H9 (cell line): ENCODE measurements at regions not wholly inside any gene's neighbourhood (a gene's known extent, or its start where the extent isn't known, plus 50 kb on each side); places are given as distances from the start of the nearest gene placed in this dataset.

Experiments
- DNase-seq: peaks from one replicate; pipeline ENCODE4 v3.0.0-alpha.2; 2017
- H2AFZ ChIP-seq: one replicate; pipeline ENCODE4 v1.6.1; 2013; ENCODE audit warnings: mild to moderate bottlenecking, low read length, control low read depth, moderate library complexity
- H2AK5ac ChIP-seq: 2 replicates; pipeline ENCODE4 v1.6.1; 2013; ENCODE audit warnings: low read length, control low read depth, mixed read lengths; ENCODE audit not compliant: insufficient read length
- H2BK120ac ChIP-seq: one replicate; pipeline ENCODE4 v1.6.1; 2013; ENCODE audit warnings: low read depth, mild to moderate bottlenecking, low read length, control low read depth, inconsistent platforms; ENCODE audit not compliant: poor library complexity, severe bottlenecking
- H2BK12ac ChIP-seq: 2 replicates; pipeline ENCODE4 v1.6.1; 2013; ENCODE audit warnings: low read length, control low read depth, mixed read lengths, low read depth; ENCODE audit not compliant: insufficient read length
- H2BK15ac ChIP-seq: 2 replicates; pipeline ENCODE4 v1.6.1; 2013; ENCODE audit warnings: low read depth, low read length, control low read depth
- H2BK20ac ChIP-seq: one replicate; pipeline ENCODE4 v1.6.1; 2013; ENCODE audit warnings: low read depth, mild to moderate bottlenecking, low read length, control low read depth, inconsistent platforms; ENCODE audit not compliant: poor library complexity, severe bottlenecking
- H2BK5ac ChIP-seq: 2 replicates; pipeline ENCODE4 v1.6.1; 2013; ENCODE audit warnings: low read length, control low read depth, mixed read lengths; ENCODE audit not compliant: insufficient read length
- H3K14ac ChIP-seq: 2 replicates; pipeline ENCODE4 v1.6.1; 2013; ENCODE audit warnings: low read length, control low read depth; ENCODE audit not compliant: insufficient read depth
- H3K18ac ChIP-seq: 2 replicates; pipeline ENCODE4 v1.6.1; 2013; ENCODE audit warnings: low read depth, mild to moderate bottlenecking, mixed read lengths, low read length, control low read depth; ENCODE audit not compliant: insufficient read length
- H3K23ac ChIP-seq: 2 replicates; pipeline ENCODE4 v1.6.1; 2013; ENCODE audit warnings: low read length, control low read depth, mixed read lengths, low read depth; ENCODE audit not compliant: insufficient read length
- H3K23me2 ChIP-seq: 2 replicates; pipeline ENCODE4 v1.6.1; 2013; ENCODE audit warnings: low read depth, mild to moderate bottlenecking, mixed read lengths, low read length, control low read depth; ENCODE audit not compliant: insufficient read length, poor library complexity, severe bottlenecking
- H3K27ac ChIP-seq: 2 replicates; pipeline ENCODE4 v1.5.1; 2013; ENCODE audit warnings: low read length, control low read depth, mixed read lengths, low read depth; ENCODE audit not compliant: insufficient read length
- H3K27me3 ChIP-seq: 2 replicates; pipeline ENCODE4 v1.6.1; 2013; ENCODE audit warnings: low read length, control low read depth, inconsistent platforms; ENCODE audit not compliant: insufficient read depth
- H3K4ac ChIP-seq: 2 replicates; pipeline ENCODE4 v1.6.1; 2013; ENCODE audit warnings: low read depth, mild to moderate bottlenecking, control low read depth, inconsistent platforms, low read length, moderate library complexity
- H3K4me1 ChIP-seq: 2 replicates; pipeline ENCODE4 v1.6.1; 2013; ENCODE audit warnings: low read length, control low read depth, inconsistent platforms; ENCODE audit not compliant: insufficient read depth
- H3K4me2 ChIP-seq: 2 replicates; pipeline ENCODE4 v1.6.1; 2013; ENCODE audit warnings: low read length, control low read depth, mixed read lengths; ENCODE audit not compliant: insufficient read length, insufficient read depth
- H3K56ac ChIP-seq: 2 replicates; pipeline ENCODE4 v1.6.1; 2013; ENCODE audit warnings: low read depth, mild to moderate bottlenecking, mixed read lengths, low read length, control low read depth; ENCODE audit not compliant: insufficient read length
- H3K79me1 ChIP-seq: 2 replicates; pipeline ENCODE4 v1.6.1; 2013; ENCODE audit warnings: low read depth, mild to moderate bottlenecking, moderate library complexity, low read length, control low read depth, inconsistent platforms; ENCODE audit not compliant: insufficient read depth, poor library complexity, severe bottlenecking
- H3K79me2 ChIP-seq: 2 replicates; pipeline ENCODE4 v1.6.1; 2013; ENCODE audit warnings: low read length, control low read depth, inconsistent platforms; ENCODE audit not compliant: insufficient read depth
- H3K9ac ChIP-seq: 2 replicates; pipeline ENCODE4 v1.6.1; 2013; ENCODE audit warnings: low read length, control low read depth, mixed read lengths; ENCODE audit not compliant: insufficient read length; ENCODE audit errors: extremely low read depth
- H3K9me3 ChIP-seq: one replicate; pipeline ENCODE4 v1.6.1; 2013; ENCODE audit warnings: low read depth, low read length, inconsistent platforms; ENCODE audit not compliant: control insufficient read depth
- H3T11ph ChIP-seq: one replicate; pipeline ENCODE4 v1.6.1; 2013; ENCODE audit warnings: mild to moderate bottlenecking, low read length, control low read depth, inconsistent platforms
- H4K20me1 ChIP-seq: one replicate; pipeline ENCODE4 v1.6.1; 2013; ENCODE audit not compliant: control insufficient read depth, insufficient read length, insufficient read depth
- H4K5ac ChIP-seq: 2 replicates; pipeline ENCODE4 v1.6.1; 2013; ENCODE audit warnings: low read depth, mild to moderate bottlenecking, mixed read lengths, low read length, control low read depth; ENCODE audit not compliant: insufficient read length
- H4K8ac ChIP-seq: replicated peaks from 2 replicates; pipeline ENCODE4 v1.6.1; 2013; ENCODE audit warnings: low read length, control low read depth, mixed read lengths, low read depth; ENCODE audit not compliant: insufficient read length
- H4K91ac ChIP-seq: 2 replicates; pipeline ENCODE4 v1.6.1; 2013; ENCODE audit warnings: low read depth, mild to moderate bottlenecking, moderate library complexity, mixed read lengths, low read length, control low read depth; ENCODE audit not compliant: insufficient read length
- H3K27ac Mint-ChIP-seq, 3 experiments: 2 replicates in 2 of 3; 3 replicates in 1 of 3; pipeline ENCODE4 v1.8.0; 2020 to 2021; ENCODE audit warnings: mixed read lengths in 3 of 3, mild to moderate bottlenecking in 1 of 3, moderate library complexity in 1 of 3
- H3K27me3 Mint-ChIP-seq: 2 replicates; pipeline ENCODE4 v1.8.0; 2021; ENCODE audit warnings: low read depth, mild to moderate bottlenecking, moderate library complexity, mixed read lengths
- H3K36me3 Mint-ChIP-seq, 3 experiments: 2 replicates in 2 of 3; 3 replicates in 1 of 3; pipeline ENCODE4 v1.8.0; 2020 to 2021; ENCODE audit warnings: low read depth in 3 of 3, mixed read lengths in 3 of 3; ENCODE audit not compliant: insufficient read depth in 1 of 3
- H3K4me1 Mint-ChIP-seq, 2 experiments: 2 replicates each; pipeline ENCODE4 v1.8.0; 2020; ENCODE audit warnings: mixed read lengths in 2 of 2
- H3K4me3 Mint-ChIP-seq, 2 experiments: 2 replicates in 1 of 2; 3 replicates in 1 of 2; pipeline ENCODE4 v1.8.0; 2020 to 2021; ENCODE audit warnings: mild to moderate bottlenecking in 2 of 2, mixed read lengths in 2 of 2, moderate library complexity in 1 of 2
- H3K9me3 Mint-ChIP-seq, 2 experiments: 2 replicates in 1 of 2; 3 replicates in 1 of 2; pipeline ENCODE4 v1.8.0; 2020; ENCODE audit warnings: mild to moderate bottlenecking in 2 of 2, mixed read lengths in 2 of 2, moderate library complexity in 1 of 2
- WGBS: extraction: QIAGEN DNeasy Blood & Tissue Kit; methylation state at CpG from one replicate; pipeline ENCODE4 v1.1.7; 2013; ENCODE audit warnings: missing lambda C conversion rate, low lambda C conversion rate, mixed read lengths; ENCODE audit not compliant: insufficient read length; ENCODE audit errors: extremely low coverage; 5-methylcytosine and 5-hydroxymethylcytosine counted together
- TF ChIP-seq, protein P1 (sequence below): fragments of 200-600 bp; sonication (generic); conservative IDR thresholded peaks from 3 replicates; pipeline ENCODE4 v1.8.0; 2021; ENCODE audit warnings: antibody characterized with exemption, mild to moderate bottlenecking

DNA sequence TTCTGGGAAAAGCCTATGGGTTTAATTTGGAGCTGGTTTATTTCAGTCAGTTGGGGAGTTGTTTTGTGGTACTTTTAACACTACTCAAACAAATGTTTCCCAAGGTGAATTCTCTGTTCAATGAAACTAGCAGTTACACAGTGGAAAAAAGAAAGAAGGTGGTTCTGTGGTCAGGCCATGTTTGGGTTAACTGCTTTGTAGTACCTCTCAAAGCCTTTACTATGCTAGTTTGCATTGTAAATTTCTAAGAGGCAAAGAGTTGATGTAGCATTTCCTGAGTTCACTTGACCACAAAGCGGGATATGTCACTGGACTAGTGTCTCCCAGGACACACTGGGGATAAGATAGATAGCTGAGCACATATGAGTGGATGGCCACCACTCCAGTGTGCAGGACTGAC lies 145.4 kb downstream of the KIF20B start:
- H3K23me2 ChIP-seq: no peaks in the 10 kb centered on the region
- no peak for DNase-seq
- H3K27me3 Mint-ChIP-seq: peaks cover 3% of the 10 kb centered on the region; the same call in 1 of the 2 replicates

More for the DNA sequence above, 145.4 kb downstream of the KIF20B start:
- Histone ChIP-seq H3T11ph (no peak overlapping the region), H2BK15ac (no peak overlapping the region), H3K4me2 (no peak overlapping the region), H3K56ac (no peak overlapping the region), H2BK5ac (no peak overlapping the region), H3K18ac (no peak overlapping the region), H3K4me1 (peaks cover 8% of the 10 kb centered on the region; the same call in 1 of the 2 replicates), H2BK12ac (no peak overlapping the region), H3K27ac (no peak overlapping the region), H2BK120ac (no peak overlapping the region), H4K5ac (no peak overlapping the region), H4K8ac (no peak overlapping the region), H3K4ac (no peak overlapping the region), H2AK5ac (no peak overlapping the region), H3K14ac (no peak overlapping the region), H3K27me3 (no peaks in the 10 kb centered on the region), H4K20me1 (no peaks in the 10 kb centered on the region), H4K91ac (no peak overlapping the region), H3K9ac (no peak overlapping the region), H3K79me1 (no peaks in the 10 kb centered on the region), H3K9me3 (no peaks in the 10 kb centered on the region), H2BK20ac (no peak overlapping the region), H3K79me2 (no peaks in the 10 kb centered on the region), H3K23ac (no peak overlapping the region), H2AFZ (no peak overlapping the region)
- Mint-ChIP-seq H3K9me3 (no peaks in the 10 kb centered on the region; a peak in 1 of 5 replicates), H3K4me3 (no peak overlapping the region), H3K36me3 (peaks cover 0 to 1% (median 0%) of the 10 kb centered on the region in 3 experiments; a peak in 2 of 7 replicates), H3K4me1 (peaks cover 9 to 17% of the 10 kb centered on the region in 2 experiments), H3K27ac (no peak overlapping the region)
- TF ChIP-seq, protein P1, sequence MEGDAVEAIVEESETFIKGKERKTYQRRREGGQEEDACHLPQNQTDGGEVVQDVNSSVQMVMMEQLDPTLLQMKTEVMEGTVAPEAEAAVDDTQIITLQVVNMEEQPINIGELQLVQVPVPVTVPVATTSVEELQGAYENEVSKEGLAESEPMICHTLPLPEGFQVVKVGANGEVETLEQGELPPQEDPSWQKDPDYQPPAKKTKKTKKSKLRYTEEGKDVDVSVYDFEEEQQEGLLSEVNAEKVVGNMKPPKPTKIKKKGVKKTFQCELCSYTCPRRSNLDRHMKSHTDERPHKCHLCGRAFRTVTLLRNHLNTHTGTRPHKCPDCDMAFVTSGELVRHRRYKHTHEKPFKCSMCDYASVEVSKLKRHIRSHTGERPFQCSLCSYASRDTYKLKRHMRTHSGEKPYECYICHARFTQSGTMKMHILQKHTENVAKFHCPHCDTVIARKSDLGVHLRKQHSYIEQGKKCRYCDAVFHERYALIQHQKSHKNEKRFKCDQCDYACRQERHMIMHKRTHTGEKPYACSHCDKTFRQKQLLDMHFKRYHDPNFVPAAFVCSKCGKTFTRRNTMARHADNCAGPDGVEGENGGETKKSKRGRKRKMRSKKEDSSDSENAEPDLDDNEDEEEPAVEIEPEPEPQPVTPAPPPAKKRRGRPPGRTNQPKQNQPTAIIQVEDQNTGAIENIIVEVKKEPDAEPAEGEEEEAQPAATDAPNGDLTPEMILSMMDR: no peak
- WGBS: no CpG with 5 or more reads among the region's 1 CpG
